ENCODE measurements at regions not wholly inside any gene's neighbourhood (a gene's known extent, or its start where the extent isn't known, plus 50 kb on each side); places are given as distances from the start of the nearest gene placed in this dataset.

DNA sequence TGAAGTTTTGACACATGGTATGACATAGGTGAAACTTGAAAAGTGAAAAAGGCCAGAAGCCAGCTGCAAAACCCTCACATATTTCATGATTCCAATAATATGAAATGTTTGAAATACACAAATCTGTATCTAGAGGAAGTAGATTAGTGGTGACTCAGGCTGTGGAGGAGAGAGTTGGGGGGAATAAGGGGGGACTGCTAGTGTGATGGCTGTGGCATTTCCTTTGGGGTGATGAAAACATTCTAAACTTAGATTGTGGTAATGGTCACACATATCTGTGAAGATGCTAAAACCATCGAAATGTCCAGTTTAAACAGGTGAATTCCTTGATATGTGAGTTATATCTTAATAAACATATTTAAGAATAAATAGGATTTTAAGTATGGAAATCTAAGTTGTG is 343.5 kb upstream of the SFRP2 start:
- TF ChIP-seq, protein P1, sequence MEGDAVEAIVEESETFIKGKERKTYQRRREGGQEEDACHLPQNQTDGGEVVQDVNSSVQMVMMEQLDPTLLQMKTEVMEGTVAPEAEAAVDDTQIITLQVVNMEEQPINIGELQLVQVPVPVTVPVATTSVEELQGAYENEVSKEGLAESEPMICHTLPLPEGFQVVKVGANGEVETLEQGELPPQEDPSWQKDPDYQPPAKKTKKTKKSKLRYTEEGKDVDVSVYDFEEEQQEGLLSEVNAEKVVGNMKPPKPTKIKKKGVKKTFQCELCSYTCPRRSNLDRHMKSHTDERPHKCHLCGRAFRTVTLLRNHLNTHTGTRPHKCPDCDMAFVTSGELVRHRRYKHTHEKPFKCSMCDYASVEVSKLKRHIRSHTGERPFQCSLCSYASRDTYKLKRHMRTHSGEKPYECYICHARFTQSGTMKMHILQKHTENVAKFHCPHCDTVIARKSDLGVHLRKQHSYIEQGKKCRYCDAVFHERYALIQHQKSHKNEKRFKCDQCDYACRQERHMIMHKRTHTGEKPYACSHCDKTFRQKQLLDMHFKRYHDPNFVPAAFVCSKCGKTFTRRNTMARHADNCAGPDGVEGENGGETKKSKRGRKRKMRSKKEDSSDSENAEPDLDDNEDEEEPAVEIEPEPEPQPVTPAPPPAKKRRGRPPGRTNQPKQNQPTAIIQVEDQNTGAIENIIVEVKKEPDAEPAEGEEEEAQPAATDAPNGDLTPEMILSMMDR (IDR thresholded peaks at IDR 0.05; ENCODE audit: partially characterized antibody, unreplicated experiment): no peak
- Mint-ChIP-seq H3K9me3 (ENCODE audit: unreplicated experiment) (peaks cover 1% of the 10 kb centered on the region), H3K4me1 (ENCODE audit: low read depth, unreplicated experiment) (no peaks in the 10 kb centered on the region), H3K27me3 (ENCODE audit: unreplicated experiment) (no peaks in the 10 kb centered on the region), H3K27ac (ENCODE audit: unreplicated experiment) (no peak overlapping the region), H3K36me3 (ENCODE audit: unreplicated experiment) (peaks cover 5% of the 10 kb centered on the region), H3K4me3 (ENCODE audit: unreplicated experiment) (no peak overlapping the region)
- DNase-seq: no peak

DNA sequence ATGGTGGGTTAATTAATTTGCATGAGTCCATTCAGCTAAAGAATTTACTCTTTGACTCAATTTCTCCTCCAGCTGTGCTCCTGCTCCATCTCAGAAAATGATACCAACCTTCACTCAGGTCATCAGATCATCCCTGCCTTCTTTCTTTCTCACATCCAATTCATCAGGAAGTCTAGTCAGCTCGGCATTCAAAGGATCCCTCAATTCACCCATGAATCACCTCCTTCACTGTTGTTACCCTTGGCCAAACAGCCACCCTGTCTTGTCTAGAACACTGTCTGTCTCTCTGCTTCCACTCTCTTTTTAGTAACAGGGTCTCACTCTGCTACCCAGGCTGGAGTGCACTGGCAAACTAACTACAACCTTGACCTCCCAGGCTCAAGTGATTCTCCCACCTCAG is 337.4 kb upstream of the SFRP2 start:
- H3K36me3 Mint-ChIP-seq (ENCODE audit: unreplicated experiment): peaks cover 7% of the 10 kb centered on the region
- peaks cover 6% of the 10 kb centered on the region for H3K9me3 Mint-ChIP-seq (ENCODE audit: unreplicated experiment)
- DNase-seq: no peak
- H3K4me1 Mint-ChIP-seq (ENCODE audit: low read depth, unreplicated experiment): no peaks in the 10 kb centered on the region
- H3K27ac Mint-ChIP-seq (ENCODE audit: unreplicated experiment): no peak overlapping the region
- H3K4me3 Mint-ChIP-seq (ENCODE audit: unreplicated experiment): no peak overlapping the region
- H3K27me3 Mint-ChIP-seq (ENCODE audit: unreplicated experiment): peaks cover 3% of the 10 kb centered on the region
- TF ChIP-seq, protein P1 (IDR thresholded peaks at IDR 0.05; ENCODE audit: partially characterized antibody, unreplicated experiment): no peak

DNA sequence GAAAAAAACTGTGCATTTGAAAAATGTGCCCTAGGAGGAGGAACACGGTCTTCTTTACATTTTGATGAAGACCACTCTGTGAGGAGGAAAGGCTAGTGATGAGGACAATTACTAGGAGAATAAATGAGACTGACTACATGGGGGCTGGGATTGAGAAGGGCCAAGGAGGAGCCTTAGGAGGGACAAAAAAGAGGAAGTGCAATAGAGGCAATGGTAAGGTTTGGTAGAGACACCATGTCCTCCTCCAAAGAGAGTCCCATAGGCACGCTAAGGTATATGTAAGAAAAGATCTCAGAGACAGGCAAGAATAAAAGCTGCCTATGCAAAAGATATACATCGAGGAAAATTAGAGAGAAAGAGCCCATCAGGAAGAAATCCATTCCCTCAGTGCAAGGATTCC is 336.5 kb upstream of the SFRP2 start:
- no peak overlapping the region for H3K4me3 Mint-ChIP-seq (ENCODE audit: unreplicated experiment)
- DNase-seq: no peak
- TF ChIP-seq, protein P1 (IDR thresholded peaks at IDR 0.05; ENCODE audit: partially characterized antibody, unreplicated experiment): no peak
- no peak overlapping the region for H3K27ac Mint-ChIP-seq (ENCODE audit: unreplicated experiment)
- H3K36me3 Mint-ChIP-seq (ENCODE audit: unreplicated experiment): peaks cover 7% of the 10 kb centered on the region
- peaks cover 3% of the 10 kb centered on the region for H3K27me3 Mint-ChIP-seq (ENCODE audit: unreplicated experiment)
- no peaks in the 10 kb centered on the region for H3K4me1 Mint-ChIP-seq (ENCODE audit: low read depth, unreplicated experiment)
- H3K9me3 Mint-ChIP-seq (ENCODE audit: unreplicated experiment): peaks cover 6% of the 10 kb centered on the region

DNA sequence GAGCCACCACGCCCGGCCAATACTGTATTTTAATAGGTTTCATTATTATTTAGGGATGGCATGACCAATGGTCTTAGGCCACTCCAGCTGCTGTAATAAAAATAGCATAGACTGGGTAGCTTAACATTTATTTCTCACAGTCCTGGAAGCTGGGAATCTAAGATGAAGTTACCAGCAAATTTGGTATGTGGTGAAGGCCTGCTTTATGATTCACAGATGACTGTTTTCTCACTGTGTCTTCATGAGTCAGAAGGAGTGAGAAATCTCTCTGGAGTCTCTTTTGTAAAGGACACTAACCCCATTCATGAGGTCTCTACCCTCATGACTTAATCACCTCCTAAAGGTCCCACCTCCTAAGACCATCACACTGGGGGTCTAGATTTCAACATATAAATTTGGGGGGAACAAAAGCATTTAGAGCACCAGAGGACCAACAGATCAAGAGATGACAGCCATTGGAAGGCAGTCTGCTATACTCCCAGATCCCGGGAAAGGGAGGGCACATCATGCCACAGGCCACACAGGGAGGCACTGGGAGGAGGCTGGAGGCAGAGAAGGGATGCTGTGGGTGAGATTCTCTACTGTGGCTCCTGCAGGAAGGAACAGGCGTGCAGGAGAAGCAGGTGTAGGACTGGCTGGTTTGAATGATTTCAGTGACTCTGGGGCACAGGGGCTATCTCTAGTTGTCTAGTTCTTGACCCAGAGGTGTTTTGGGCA is 335.8 kb upstream of the SFRP2 start:
- no peak overlapping the region for H3K4me3 Mint-ChIP-seq (ENCODE audit: unreplicated experiment)
- H3K4me1 Mint-ChIP-seq (ENCODE audit: low read depth, unreplicated experiment): no peaks in the 10 kb centered on the region
- H3K36me3 Mint-ChIP-seq (ENCODE audit: unreplicated experiment): peaks cover 7% of the 10 kb centered on the region
- DNase-seq: no peak
- H3K9me3 Mint-ChIP-seq (ENCODE audit: unreplicated experiment): peaks cover 6% of the 10 kb centered on the region
- H3K27me3 Mint-ChIP-seq (ENCODE audit: unreplicated experiment): peaks cover 3% of the 10 kb centered on the region
- TF ChIP-seq, protein P1 (IDR thresholded peaks at IDR 0.05; ENCODE audit: partially characterized antibody, unreplicated experiment): no peak
- H3K27ac Mint-ChIP-seq (ENCODE audit: unreplicated experiment): no peak overlapping the region

DNA sequence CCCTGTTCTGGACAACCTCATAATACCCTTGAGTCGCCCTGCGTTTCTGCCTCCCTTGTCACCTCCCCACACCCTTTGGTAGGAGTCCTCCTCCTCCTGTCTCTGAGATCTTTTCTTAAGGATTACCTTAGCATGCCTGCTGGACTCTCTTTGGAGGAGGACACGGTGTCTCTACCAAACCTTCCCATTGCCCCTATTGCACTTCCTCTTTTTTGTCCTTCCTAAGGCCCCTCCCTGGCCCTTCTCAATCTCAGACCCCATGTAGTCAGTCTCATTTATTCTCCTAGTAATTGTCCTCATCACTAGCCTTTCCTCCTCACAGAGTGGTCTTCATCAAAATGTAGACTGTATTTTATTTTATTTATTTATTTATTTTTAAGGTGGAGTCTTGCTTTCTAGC is 335.0 kb upstream of the SFRP2 start:
- Mint-ChIP-seq H3K27me3 (ENCODE audit: unreplicated experiment) (peaks cover 3% of the 10 kb centered on the region), H3K9me3 (ENCODE audit: unreplicated experiment) (peaks cover 6% of the 10 kb centered on the region), H3K4me3 (ENCODE audit: unreplicated experiment) (no peak overlapping the region), H3K4me1 (ENCODE audit: low read depth, unreplicated experiment) (no peaks in the 10 kb centered on the region), H3K36me3 (ENCODE audit: unreplicated experiment) (peaks cover 7% of the 10 kb centered on the region), H3K27ac (ENCODE audit: unreplicated experiment) (no peak overlapping the region)
- TF ChIP-seq, protein P1 (IDR thresholded peaks at IDR 0.05; ENCODE audit: partially characterized antibody, unreplicated experiment): no peak
- no peak for DNase-seq
